GM12892 (cell line): ENCODE measurements at regions not wholly inside any gene's neighbourhood (a gene's known extent, or its start where the extent isn't known, plus 50 kb on each side); places are given as distances from the start of the nearest gene placed in this dataset.

ENCODE experiments used
- POLR2A ChIP-seq: IDR thresholded peaks from 2 replicates; pipeline ENCODE4 v1.6.1; 2011; ENCODE audit warnings: low read depth, low read length, control low read depth
- TAF1 ChIP-seq: IDR thresholded peaks from 2 replicates; pipeline ENCODE4 v1.6.1; 2011; ENCODE audit warnings: low read depth, mild to moderate bottlenecking, control low read depth, low read length, borderline replicate concordance

DNA sequence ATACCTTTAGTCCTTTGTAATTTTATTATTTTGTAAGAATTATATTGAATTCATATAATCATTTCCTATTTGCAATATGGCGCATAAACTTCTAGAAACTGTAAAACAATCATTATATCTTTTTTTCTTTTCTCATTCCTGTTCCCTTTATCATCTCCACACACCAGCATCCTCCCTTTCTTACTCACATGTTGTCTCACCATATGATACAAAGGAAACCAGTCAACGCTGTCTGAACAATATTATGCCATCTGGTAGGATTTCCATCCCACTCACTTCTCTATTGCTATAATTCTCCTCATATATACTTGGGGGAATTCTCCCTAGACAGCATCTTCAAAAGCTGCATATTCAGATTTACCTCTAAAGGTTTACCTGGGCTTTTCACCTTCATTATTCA is 389.8 kb downstream of the NDFIP2 start:
- TF ChIP-seq POLR2A (no peak), TAF1 (no peak)
